Activated naive CD8-positive, alpha-beta T cell (primary cell): ENCODE measurements at regions not wholly inside any gene's neighbourhood (a gene's known extent, or its start where the extent isn't known, plus 50 kb on each side); places are given as distances from the start of the nearest gene placed in this dataset.
A peak's percentile ranks its signal among the peaks of the same experiment; 100 is the strongest.
"Not testable (repeated sequence)": the region's sequence is repeated elsewhere in the genome, so short reads cannot be mapped to it uniquely, and the experiment has no call there.

Source experiments
- H3K27ac Mint-ChIP-seq: one replicate; pipeline ENCODE4 v1.8.0; 2021; ENCODE audit warnings: mixed read lengths
- H3K27me3 Mint-ChIP-seq: one replicate; pipeline ENCODE4 v1.8.0; 2021; ENCODE audit warnings: mixed read lengths
- H3K36me3 Mint-ChIP-seq: one replicate; pipeline ENCODE4 v1.8.0; 2021; ENCODE audit warnings: mixed read lengths
- H3K4me1 Mint-ChIP-seq: one replicate; pipeline ENCODE4 v1.8.0; 2021; ENCODE audit warnings: low read depth, mixed read lengths
- H3K4me3 Mint-ChIP-seq: one replicate; pipeline ENCODE4 v1.8.0; 2021; ENCODE audit warnings: mild to moderate bottlenecking, mixed read lengths
- H3K9me3 Mint-ChIP-seq: one replicate; pipeline ENCODE4 v1.8.0; 2021; ENCODE audit warnings: low read depth, mixed read lengths

- Mint-ChIP-seq H3K4me1 (no peaks in the 10 kb centered on the region), H3K9me3 (no peaks in the 10 kb centered on the region), H3K36me3 (no peaks in the 10 kb centered on the region), H3K4me3 (no peak overlapping the region), H3K27me3 (no peaks in the 10 kb centered on the region), H3K27ac (no peak overlapping the region)
Measured at GRCh38 chr15:91356083-91356482, 256.0 kb downstream of the SV2B start.

GRCh38 chr15:91357011-91357410 lies 257.0 kb downstream of the SV2B start:
- no peaks in the 10 kb centered on the region for H3K4me1 Mint-ChIP-seq
- H3K36me3 Mint-ChIP-seq: no peaks in the 10 kb centered on the region
- H3K9me3 Mint-ChIP-seq: no peaks in the 10 kb centered on the region
- no peak overlapping the region for H3K4me3 Mint-ChIP-seq
- no peaks in the 10 kb centered on the region for H3K27me3 Mint-ChIP-seq
- H3K27ac Mint-ChIP-seq: no peak overlapping the region

GRCh38 chr15:91357486-91357885 lies 257.4 kb downstream of the SV2B start:
- no peaks in the 10 kb centered on the region for H3K27me3 Mint-ChIP-seq
- H3K4me3 Mint-ChIP-seq: no peak overlapping the region
- no peak overlapping the region for H3K27ac Mint-ChIP-seq
- H3K36me3 Mint-ChIP-seq: no peaks in the 10 kb centered on the region
- no peaks in the 10 kb centered on the region for H3K4me1 Mint-ChIP-seq
- H3K9me3 Mint-ChIP-seq: no peaks in the 10 kb centered on the region

- H3K36me3 Mint-ChIP-seq: no peaks in the 10 kb centered on the region
- no peak overlapping the region for H3K4me3 Mint-ChIP-seq
- no peaks in the 10 kb centered on the region for H3K27me3 Mint-ChIP-seq
- no peaks in the 10 kb centered on the region for H3K9me3 Mint-ChIP-seq
- H3K27ac Mint-ChIP-seq: no peak overlapping the region
- no peaks in the 10 kb centered on the region for H3K4me1 Mint-ChIP-seq
Measured at GRCh38 chr15:91358405-91358804, 258.3 kb downstream of the SV2B start.

- not testable (repeated sequence) for H3K27me3 Mint-ChIP-seq, H3K4me3 Mint-ChIP-seq, H3K27ac Mint-ChIP-seq, H3K4me1 Mint-ChIP-seq, H3K36me3 Mint-ChIP-seq
- H3K9me3 Mint-ChIP-seq: peaks cover 11% of the 10 kb centered on the region
Measured at GRCh38 chr15:91361696-91362095, 261.6 kb downstream of the SV2B start.

- Mint-ChIP-seq H3K9me3 (peaks cover 11% of the 10 kb centered on the region), H3K4me1 (peaks cover 22% of the 10 kb centered on the region), H3K4me3 (no peak overlapping the region), H3K36me3 (peaks cover 5% of the 10 kb centered on the region), H3K27me3 (no peaks in the 10 kb centered on the region), H3K27ac (no peak overlapping the region)
Measured at GRCh38 chr15:91366111-91366510, 266.1 kb downstream of the SV2B start.

- Mint-ChIP-seq H3K4me1 (peaks cover 33% of the 10 kb centered on the region), H3K4me3 (no peak overlapping the region), H3K27ac (no peak overlapping the region), H3K36me3 (peaks cover 5% of the 10 kb centered on the region), H3K27me3 (no peaks in the 10 kb centered on the region), H3K9me3 (peaks cover 11% of the 10 kb centered on the region)
Measured at GRCh38 chr15:91368611-91369010, 268.6 kb downstream of the SV2B start.

- H3K27ac Mint-ChIP-seq: peak overlapping the region; percentile 46
- peak overlapping the region; percentile 40 for H3K4me3 Mint-ChIP-seq
- peaks cover 4% of the 10 kb centered on the region for H3K36me3 Mint-ChIP-seq
- peaks cover 11% of the 10 kb centered on the region for H3K9me3 Mint-ChIP-seq
- no peaks in the 10 kb centered on the region for H3K27me3 Mint-ChIP-seq
- H3K4me1 Mint-ChIP-seq: peaks cover 36% of the 10 kb centered on the region
Measured at GRCh38 chr15:91369823-91370222, 269.8 kb downstream of the SV2B start.

- not testable (repeated sequence) for H3K9me3 Mint-ChIP-seq, H3K27ac Mint-ChIP-seq, H3K27me3 Mint-ChIP-seq, H3K36me3 Mint-ChIP-seq
- Mint-ChIP-seq H3K4me1 (peaks cover 36% of the 10 kb centered on the region), H3K4me3 (peak overlapping the region; percentile 35)
Measured at GRCh38 chr15:91371345-91371744, 271.3 kb downstream of the SV2B start.

- Mint-ChIP-seq H3K36me3 (no peaks in the 10 kb centered on the region), H3K27ac (no peak overlapping the region), H3K9me3 (no peaks in the 10 kb centered on the region)
Measured at GRCh38 chr15:91374336-91374735, 274.3 kb downstream of the SV2B start.

GRCh38 chr15:91376038-91376437 lies 276.0 kb downstream of the SV2B start:
- peaks cover 5% of the 10 kb centered on the region for H3K9me3 Mint-ChIP-seq
- H3K27me3 Mint-ChIP-seq: no peaks in the 10 kb centered on the region
- H3K27ac Mint-ChIP-seq: no peak overlapping the region
- peaks cover 1% of the 10 kb centered on the region for H3K36me3 Mint-ChIP-seq
- peaks cover 15% of the 10 kb centered on the region for H3K4me1 Mint-ChIP-seq
- no peak overlapping the region for H3K4me3 Mint-ChIP-seq

More at GRCh38 chr15:91374336-91374735, 274.3 kb downstream of the SV2B start:
- Mint-ChIP-seq H3K4me3 (no peak overlapping the region), H3K4me1 (peaks cover 31% of the 10 kb centered on the region), H3K27me3 (no peaks in the 10 kb centered on the region)

- Mint-ChIP-seq H3K4me3 (no peak overlapping the region), H3K36me3 (peaks cover 6% of the 10 kb centered on the region), H3K4me1 (peaks cover 7% of the 10 kb centered on the region), H3K27ac (no peak overlapping the region), H3K9me3 (peaks cover 12% of the 10 kb centered on the region), H3K27me3 (no peaks in the 10 kb centered on the region)
Measured at GRCh38 chr15:91380114-91380513, 280.1 kb downstream of the SV2B start.

GRCh38 chr15:91383532-91383931 lies 283.5 kb downstream of the SV2B start:
- Mint-ChIP-seq H3K9me3 (peaks cover 15% of the 10 kb centered on the region), H3K4me3 (no peak overlapping the region), H3K27me3 (no peaks in the 10 kb centered on the region), H3K36me3 (peaks cover 6% of the 10 kb centered on the region), H3K4me1 (peaks cover 15% of the 10 kb centered on the region), H3K27ac (no peak overlapping the region)

- Mint-ChIP-seq H3K36me3 (peaks cover 6% of the 10 kb centered on the region), H3K9me3 (peaks cover 15% of the 10 kb centered on the region), H3K27ac (no peak overlapping the region), H3K4me1 (peaks cover 15% of the 10 kb centered on the region), H3K4me3 (no peak overlapping the region), H3K27me3 (no peaks in the 10 kb centered on the region)
Measured at GRCh38 chr15:91384189-91384730, 284.2 kb downstream of the SV2B start.

- no peaks in the 10 kb centered on the region for H3K27me3 Mint-ChIP-seq
- H3K4me1 Mint-ChIP-seq: peaks cover 15% of the 10 kb centered on the region
Measured at GRCh38 chr15:91385311-91385710, 285.3 kb downstream of the SV2B start.

GRCh38 chr15:91393186-91393585 lies 293.1 kb downstream of the SV2B start:
- Mint-ChIP-seq H3K4me3 (no peak overlapping the region), H3K27ac (no peak overlapping the region), H3K36me3 (no peaks in the 10 kb centered on the region), H3K9me3 (no peaks in the 10 kb centered on the region), H3K27me3 (peaks cover 2% of the 10 kb centered on the region), H3K4me1 (no peaks in the 10 kb centered on the region)

More at GRCh38 chr15:91385311-91385710, 285.3 kb downstream of the SV2B start:
- Mint-ChIP-seq H3K36me3 (peaks cover 6% of the 10 kb centered on the region), H3K27ac (no peak overlapping the region), H3K9me3 (peaks cover 15% of the 10 kb centered on the region), H3K4me3 (no peak overlapping the region)
